ENCODE measurements at regions not wholly inside any gene's neighbourhood (a gene's known extent, or its start where the extent isn't known, plus 50 kb on each side); places are given as distances from the start of the nearest gene placed in this dataset.

DNA sequence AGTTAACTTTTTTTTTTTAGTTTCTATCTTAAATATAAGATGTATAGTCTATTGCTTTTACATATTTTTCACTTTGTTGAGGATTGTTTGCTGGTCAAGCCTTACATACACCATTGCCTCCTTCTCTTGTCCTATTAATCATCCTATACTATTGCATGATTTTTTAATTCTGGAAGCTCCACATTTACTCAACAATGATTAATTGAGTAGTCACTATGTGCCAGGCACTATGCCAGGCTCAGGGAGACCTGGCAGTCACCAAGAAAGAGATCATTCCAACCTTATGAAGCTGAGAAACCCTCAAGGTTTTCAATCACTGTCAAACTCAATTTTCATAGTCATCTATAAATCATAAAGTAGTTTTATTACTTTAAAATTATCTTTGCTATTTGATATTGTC, 626.2 kb downstream of the IGSF11 start:
- DNase-seq: no peak

DNA sequence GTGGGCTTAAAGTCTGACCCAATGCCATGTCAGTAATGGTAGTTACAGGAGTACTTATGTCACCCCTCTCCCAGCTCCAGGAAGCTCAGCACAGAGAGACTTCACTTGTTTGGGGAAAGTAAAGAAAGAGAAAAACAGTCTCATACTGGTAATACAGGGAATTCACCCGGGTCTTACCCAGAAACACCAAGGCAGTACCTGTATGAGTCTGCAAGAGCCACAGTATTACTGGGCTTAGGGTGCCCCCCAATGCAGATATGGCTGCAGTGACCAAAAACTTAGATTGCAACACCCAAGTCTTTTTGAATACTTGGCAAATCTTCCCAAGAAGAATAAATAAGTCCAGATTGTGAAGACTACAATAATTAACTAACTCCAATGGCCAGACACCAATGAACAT, 622.1 kb downstream of the IGSF11 start:
- no peak for DNase-seq

- DNase-seq: no peak
These were observed 609.3 kb downstream of the IGSF11 start for GRCh38 chr3:118425272-118425837.

GRCh38 chr3:118433825-118434224, 600.8 kb downstream of the IGSF11 start:
- DNase-seq: no peak

DNA sequence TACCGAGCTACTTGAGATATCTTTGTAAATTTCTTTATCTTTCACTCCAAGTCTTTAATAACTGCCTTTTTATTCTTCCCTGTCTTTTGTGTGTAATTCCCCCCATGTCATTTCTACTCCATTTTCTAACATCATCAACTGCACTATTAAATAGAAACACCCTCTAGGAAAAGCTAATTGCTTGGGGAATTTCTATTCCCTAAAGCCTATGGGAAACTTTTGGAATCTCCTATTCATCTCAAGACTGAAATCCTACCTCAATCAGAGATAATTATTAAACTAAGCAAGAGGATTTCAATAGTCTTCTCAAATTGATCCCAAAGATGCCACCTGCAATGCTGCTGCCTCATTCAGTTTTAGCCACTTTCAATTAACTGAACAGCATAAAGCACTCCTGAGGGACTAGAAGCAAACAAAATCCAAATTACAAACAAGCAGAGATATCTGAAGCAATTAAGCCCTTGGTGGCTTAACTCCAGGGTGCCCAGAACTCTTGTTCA, 598.7 kb downstream of the IGSF11 start:
- no peak for DNase-seq

GRCh38 chr3:118436697-118437262, 597.9 kb downstream of the IGSF11 start:
- no peak for DNase-seq

DNA sequence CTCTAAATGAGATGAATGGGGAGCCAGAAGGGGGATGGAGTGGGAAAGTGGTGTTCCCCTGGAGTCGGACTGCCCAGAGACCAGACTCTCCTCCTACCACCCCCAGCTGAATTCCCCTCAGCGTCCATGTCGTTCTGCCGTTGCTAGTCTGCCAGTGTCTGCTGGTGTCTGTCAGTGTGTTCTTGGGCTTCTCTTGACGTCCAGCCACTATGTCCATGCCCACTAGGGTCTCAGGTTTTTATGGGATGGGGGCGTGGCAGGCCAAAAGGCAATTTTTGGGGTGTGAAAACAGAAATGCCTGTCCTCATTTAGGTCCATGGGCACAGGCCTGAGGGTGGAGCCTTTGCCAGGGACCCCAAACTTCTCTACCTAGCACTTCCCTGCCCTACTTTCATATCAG, 589.6 kb downstream of the IGSF11 start:
- no peak for DNase-seq

- no peak for DNase-seq
These were observed 587.3 kb downstream of the IGSF11 start for GRCh38 chr3:118447339-118447738.

DNA sequence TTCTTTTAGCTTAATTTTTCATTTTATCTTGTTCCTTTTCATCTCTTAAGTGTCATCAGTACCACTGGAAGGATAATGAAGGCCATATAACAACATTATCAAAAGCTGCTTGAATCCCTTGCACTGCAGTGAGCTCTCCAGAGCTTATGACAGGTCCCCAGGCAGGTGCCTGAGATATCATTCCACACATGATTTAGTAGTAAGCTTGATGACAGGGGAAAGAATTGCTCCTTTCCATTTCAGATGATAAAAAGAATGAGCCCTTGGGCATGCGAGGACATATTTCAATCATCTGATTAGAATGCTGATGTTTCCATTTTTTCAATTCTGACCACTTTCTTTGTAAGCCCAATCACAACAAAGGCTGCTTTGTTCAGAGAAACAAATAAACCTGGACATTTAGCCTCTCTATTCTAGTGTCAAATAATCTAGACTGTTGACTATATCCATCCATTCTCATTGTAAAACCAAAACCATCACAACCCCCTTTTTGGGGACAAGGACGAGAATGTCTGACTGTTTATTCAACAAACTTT, 567.8 kb downstream of the IGSF11 start:
- no peak for DNase-seq

DNA sequence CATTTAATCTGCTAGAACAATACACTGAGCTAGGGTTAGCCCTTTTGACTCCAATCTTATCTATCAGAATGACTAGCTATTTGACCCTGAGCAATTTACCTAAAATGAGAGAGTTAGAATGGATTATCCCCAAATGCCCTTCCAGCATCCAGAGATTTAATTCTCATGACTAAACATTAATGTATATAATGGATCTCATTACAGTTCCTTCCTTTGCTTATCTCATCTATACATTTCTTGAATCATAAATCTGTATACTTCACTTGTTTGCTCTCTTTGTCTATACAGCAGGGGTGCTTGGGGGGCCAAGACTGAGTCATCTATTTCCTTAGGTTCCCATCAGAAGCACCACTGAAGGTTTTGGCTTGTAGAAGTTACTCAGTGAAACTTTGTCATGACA, 565.8 kb downstream of the IGSF11 start:
- DNase-seq: no peak

DNA sequence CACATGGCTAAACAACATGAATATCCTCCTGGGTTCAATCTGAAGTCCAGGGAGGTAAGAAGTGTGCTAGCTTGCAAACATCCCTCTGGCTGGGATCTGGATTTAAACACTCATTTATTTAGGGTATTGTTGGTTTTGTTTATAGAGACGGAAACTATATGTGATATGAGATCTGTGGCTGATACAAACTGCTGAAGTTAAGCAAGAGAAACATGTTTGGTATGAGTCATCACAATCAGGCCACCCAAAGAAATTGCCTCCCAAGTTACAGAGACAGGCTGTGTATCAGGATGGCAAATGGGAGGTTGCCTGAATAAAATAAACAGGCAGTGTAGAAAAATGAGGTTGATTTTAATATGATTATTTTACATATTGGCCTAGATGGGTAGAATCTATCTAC, 562.1 kb downstream of the IGSF11 start:
- no peak for DNase-seq

DNA sequence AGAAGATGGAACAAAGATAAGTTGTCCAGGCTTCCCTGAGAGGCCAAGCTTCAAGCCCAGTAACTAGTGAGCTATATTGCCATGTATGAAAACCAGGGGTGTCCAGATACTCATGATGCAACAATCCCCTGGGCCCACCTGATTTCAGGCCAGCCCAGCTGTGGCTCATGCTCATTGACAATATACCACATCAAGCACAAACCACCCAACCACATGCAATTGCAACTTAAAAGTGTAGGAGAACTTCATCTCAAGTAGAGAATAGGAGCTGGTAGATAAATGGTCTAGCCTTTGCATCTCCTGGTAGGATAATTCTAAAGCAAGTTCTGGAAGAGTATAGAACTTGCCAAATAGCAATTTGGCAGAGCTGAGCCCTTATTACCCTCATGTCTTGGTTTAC, 561.3 kb downstream of the IGSF11 start:
- DNase-seq: no peak

DNA sequence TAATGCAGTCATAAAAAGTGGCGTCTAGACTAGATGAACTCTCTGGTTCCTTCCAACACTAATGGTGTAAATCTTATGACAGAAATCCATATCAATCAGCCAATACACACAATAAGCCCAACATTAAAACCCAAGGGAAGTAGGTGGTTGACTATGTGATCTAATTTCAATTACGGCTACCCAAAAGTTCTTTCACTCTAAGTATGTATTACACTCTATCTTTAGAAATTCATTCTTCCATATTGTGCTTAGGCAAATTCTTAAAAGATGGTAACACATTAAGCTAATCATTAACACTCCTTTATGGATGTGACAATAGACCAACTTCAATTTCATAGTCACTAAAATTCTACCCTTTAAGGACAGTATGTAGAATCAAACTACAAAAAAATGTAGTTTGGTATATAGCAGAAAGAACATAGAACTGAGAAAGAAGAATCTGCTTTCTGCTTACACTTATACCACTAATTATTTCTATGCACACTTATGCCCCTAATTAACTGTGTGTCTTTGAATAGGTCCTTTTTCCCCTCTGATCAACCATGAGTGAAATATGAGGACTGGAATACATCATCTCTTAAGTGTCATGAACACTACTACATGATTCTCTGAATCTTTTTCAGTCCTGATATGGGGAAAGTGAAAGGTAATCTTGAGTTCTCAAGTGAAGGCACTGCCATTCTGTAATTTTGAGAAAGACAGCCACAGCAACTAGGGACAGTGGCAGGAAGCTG, 557.6 kb downstream of the IGSF11 start:
- no peak for DNase-seq

GRCh38 chr3:118477768-118478167, 556.9 kb downstream of the IGSF11 start:
- no peak for DNase-seq

DNA sequence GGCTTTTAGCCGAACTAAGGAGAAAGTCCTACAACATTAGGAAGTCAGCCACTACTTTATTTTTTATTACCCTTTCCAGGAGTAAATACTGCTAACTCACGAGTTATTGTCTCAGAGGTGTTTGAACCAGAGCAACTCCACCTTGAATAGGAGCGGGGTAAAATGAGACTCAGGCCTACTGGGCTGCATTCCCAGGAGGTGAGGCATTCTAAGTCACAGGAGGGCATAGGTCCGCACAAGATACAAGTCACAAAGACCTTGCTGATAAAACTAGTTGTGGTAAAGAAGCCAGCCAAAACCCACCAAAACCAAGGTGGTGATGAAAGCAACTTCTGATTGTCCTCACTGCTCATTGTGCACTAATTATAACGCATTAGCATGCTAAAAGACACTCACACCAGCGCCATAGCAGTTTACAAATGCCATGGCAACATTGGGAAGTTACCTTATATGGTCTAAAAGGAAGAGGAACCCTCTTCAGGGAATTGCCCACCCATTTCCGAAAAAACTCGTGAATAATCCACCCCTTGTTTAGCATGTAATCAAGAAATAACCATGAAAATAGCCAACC, 555.9 kb downstream of the IGSF11 start:
- no peak for DNase-seq

DNA sequence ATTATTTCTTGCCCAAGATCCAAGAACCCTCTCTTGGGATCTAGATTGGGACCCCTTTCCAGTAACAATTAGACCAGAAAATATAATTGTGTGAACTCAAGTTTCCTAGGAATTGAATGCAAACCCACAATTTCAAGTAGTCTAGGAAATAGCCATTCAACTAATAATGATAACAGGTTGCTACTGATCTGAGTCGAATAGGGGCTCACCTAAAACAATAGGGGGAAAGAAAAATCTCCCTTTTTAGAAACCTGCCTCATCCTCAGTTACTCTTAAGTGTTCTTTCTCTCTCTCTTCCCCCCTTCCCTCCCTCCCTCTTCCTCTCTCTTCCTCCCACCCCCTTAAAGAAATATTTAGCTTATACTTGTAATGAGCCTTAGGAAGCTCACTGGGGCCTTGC, 555.3 kb downstream of the IGSF11 start:
- no peak for DNase-seq

DNA sequence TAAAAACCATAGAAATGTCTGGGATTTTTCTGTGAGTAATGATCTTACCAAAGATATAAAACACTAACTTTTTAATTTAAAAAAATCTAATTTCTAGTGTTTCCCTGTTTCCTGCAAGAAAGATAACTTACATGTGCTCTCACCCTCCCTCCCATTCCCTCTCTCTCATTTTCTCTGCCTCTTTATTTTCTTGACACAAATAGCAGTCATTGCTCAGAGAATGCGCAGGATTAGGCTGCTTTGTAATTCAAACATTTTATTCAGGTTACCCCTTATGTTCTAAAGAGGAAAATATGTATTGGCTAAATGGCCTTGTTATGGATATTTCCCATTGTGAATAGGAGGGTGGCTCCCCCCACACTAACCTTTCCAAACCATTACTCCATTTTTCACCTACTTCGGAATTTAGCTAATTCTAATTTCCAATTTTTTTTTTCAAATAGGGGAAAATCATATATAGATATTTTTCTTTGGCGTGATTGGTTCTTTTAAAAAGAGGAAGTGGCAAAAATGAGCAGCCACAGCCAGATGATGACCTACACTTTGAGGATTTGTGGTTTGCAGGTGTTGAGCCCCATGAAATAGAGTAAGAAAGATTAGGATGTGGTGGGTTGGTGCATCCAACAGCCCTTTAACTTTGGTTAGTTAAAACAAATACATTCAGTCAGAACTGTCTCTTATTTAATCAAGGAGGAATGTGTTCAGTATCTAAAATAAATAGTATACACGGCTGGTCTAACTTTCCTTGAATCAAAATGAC, 554.4 kb downstream of the IGSF11 start:
- no peak for DNase-seq

- no peak for DNase-seq
These were observed 549.0 kb downstream of the IGSF11 start for GRCh38 chr3:118485693-118486092.

- DNase-seq: no peak
These were observed 546.9 kb downstream of the IGSF11 start for GRCh38 chr3:118487734-118488133.

GRCh38 chr3:118488732-118489131, 545.9 kb downstream of the IGSF11 start:
- DNase-seq: no peak

- DNase-seq: no peak
These were observed 539.4 kb downstream of the IGSF11 start for GRCh38 chr3:118495206-118495605.

DNA sequence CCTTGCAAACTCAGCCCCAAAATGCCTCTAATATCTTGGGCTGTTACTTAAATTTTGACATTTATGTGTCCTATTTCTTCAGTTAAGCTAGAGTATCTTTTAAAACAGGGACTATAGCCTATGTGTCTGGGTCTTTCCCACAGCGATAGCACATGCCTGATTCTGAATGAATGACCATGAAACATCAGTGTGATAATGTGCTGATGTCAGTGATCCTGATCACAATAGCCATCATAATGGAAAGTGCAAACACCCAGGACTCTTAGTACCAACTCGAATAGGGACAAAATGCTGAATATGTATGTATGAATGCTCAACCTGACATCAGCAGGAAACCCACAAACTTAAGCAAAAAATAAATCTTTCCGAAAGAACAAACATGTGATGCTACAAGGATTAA, 537.4 kb downstream of the IGSF11 start:
- DNase-seq: no peak

GRCh38 chr3:118501152-118501551, 533.5 kb downstream of the IGSF11 start:
- DNase-seq: peak; percentile 87

All from NCI-H2029 (cell line).